Germinal center (tissue), 1 donor: ENCODE measurements at regions not wholly inside any gene's neighbourhood (a gene's known extent, or its start where the extent isn't known, plus 50 kb on each side); places are given as distances from the start of the nearest gene placed in this dataset.
"Not testable (repeated sequence)": the region's sequence is repeated elsewhere in the genome, so short reads cannot be mapped to it uniquely, and the experiment has no call there.

ENCODE experiments used
- DNase-seq: peaks from one replicate; pipeline ENCODE4 v3.0.0; 2012; ENCODE audit warnings: mixed read lengths, low spot score

DNA sequence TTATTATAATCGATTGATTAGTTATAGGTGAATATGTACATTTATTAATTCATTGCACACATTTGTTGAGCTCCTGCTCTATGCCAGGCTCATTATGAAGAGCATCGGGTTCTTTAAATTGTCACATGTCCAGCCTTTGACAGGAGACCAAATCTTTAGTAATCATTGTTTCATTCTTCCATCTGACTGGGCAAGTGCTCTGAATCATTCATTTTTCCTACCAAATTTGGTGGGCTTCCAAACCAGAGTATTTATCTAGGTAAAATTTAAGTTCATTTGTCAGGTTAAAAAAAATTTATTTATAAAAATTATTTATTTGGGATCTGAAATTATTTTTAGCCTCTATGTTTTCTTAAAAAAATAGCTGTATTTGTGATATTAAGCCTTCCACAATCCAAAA is 404.9 kb upstream of the MMS22L start:
- DNase-seq: no peak

DNA sequence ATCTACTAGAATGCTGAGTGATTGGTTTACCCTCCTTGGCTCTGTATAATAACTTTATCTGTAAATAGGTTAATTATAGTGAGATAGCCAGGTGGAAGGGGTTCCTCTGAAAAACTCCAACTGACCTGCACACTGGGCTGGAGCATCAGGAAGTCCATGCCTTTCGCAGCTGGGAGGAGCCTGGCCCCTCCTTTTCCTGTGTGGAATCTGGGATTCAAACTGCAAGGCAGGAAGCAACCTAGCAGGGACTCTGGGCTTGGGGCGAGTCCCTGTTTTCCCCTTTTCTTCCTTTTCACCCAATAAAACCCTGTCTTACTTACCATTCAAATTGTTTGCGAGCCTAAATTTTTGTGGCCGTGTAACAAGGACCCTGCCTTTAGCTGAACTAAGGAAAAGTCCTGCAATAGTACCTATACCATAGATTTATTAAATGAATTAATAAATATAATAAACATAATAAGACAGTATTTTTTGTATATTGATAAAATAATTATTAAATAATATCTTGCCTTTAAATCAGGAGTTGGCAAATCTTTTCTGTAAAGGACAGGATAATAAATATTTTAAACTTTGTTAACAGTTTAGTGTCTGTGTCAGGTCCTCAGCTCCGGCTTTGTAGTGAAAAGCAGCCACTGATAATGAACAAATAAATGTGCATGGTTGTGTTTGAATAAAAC is 406.2 kb upstream of the MMS22L start:
- no peak for DNase-seq

GRCh38 chr6:97697456-97697855 is 414.4 kb upstream of the MMS22L start:
- no peak for DNase-seq

DNA sequence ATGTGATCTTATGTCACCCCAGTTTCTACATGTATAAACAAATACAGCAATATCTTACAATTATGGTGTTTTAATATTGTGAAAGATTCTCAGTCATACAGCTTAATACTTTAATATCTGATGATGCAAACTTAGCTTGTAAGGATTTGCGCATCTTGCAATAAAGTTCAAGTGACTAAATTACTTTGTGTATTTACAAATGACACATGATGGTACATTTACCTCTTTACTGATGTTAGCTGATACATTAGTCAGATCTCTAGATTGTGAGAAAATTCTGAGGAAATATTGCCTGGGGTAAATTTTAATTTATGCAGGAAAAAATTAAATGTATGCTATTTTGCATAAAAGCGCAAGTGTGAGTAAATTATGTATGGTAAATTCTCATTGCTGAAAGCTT is 418.8 kb upstream of the MMS22L start:
- DNase-seq: no peak

DNA sequence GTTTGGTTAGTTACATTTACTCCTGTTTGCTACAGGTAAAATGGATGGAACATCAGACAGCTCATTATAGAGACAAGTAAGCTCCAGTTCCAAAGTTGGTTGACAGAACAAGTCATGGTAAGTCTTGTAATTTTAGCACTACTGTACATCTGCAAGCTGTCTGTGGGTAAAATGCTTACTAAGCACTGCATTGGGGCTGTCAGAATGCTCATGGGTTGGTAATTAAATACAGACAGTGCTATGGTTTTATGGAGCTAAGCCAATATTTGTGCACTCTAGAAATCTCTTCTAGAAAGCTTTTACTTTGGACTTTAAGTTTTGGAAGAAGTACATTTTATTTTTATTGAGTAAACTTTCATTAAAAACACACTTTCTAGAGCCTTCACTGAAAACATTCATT is 419.2 kb upstream of the MMS22L start:
- no peak for DNase-seq

DNA sequence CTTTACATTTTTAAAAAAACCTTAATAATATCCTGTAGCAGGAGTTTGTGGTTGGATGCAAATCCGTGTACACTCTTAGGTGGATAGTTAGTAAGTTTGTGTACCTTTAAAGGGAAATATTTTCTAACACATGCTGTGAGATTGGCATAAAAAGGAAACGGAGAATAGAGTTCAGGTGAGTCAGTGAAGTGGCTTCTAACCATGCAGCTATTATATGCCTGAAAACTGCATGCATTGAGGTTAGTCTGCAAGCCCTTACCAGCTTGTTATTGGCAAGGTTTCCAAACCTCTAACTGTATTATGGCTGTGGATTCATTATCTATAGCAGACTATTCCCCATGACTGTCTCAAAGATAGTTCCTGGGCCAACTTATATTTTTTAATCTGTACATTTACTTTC is 420.6 kb upstream of the MMS22L start:
- no peak for DNase-seq

DNA sequence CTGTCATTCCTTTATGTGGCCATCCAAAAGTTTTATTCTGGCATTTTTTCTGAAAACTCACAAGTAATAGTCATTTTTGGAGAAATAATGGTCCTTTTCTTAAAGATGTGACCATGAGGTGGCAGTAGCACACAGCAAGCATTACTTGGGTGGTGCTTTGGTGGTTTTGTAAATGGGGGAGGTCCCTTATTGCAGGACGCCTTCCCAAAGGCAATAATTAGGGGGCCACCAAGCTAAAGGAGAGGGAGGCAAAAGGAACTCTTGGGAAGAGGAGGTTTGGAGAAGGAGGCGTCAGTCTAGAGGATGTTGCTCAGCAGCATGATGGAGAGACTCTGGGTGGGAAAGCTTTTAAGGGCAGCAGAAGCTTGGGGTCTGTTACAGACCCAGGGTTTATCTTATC is 422.6 kb upstream of the MMS22L start:
- DNase-seq: no peak

DNA sequence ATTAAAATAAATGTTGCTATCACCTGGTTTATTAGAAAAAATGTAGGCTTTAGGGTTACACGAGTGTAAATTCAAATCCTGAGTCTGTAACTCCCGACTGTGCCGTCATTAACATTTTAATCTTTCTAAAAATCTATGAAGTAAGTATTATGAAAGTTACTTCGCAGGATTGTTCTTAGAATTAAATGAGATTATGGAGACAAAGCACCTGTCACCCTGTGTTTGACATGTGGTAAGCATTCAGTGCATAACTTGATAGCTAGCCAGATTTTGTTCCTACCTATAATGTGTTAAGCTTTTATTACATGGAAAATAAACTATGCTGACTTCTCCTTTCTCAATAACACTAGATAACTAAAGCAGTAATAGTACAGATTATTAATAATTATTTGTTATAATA is 429.7 kb upstream of the MMS22L start:
- no peak for DNase-seq

GRCh38 chr6:97714772-97715171 is 431.8 kb upstream of the MMS22L start:
- no peak for DNase-seq

DNA sequence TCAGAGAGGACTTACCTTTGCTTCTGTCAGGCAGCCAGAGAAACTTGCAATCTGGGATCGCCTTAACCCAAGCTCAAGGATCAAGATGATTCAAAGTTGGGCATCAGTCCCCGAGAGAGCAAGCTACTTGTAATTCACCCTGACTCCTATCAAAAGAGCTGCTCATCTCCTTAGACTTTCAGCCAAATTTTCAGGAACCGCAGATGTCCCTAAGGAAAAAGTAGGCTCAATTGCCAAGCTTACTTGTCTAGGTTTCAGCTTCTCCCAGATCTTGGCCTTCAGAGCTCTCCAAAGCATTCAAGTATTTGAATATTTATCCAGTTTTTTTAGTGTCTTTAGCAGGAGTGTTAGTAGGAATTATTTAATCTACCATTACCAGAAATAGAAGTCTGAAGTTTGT is 434.1 kb upstream of the MMS22L start:
- no peak for DNase-seq

DNA sequence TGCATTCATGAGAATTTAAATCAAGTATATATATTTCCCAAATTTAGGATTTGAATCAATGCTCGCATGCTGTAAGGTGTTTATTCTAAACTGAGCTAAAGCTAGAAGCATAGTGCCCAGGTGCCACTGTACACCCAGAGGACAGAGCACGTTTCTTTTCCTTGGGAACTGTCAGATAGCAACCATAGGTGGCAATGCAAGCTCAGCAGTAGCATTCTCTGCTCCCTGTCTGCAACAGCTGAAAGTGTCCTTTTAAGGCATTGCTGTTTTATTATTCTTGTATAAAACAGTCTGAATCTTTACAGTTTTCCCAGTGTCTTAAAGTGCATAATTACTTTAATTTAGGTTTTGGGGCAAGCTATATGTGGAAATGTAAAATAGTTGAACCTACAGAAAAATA is 443.4 kb upstream of the MMS22L start:
- DNase-seq: no peak

DNA sequence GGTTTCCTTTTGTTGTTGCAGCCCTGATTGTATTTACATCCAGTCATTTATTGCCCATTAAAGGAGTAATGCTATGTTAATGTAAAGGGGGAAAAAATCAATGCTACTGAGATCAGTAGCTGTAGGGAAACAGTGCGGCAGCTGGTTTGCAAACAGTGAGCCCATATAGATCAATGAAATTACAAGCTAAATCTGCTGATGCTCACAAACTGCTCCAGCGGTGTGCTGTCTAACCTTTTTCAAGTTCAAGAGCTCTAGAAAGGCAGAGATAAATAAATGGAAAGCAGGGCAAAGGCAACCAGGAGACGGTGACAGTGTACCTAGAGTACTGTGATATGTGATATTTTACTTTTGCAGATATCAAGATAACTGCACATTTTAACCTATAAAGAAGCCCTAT is 449.0 kb upstream of the MMS22L start:
- no peak for DNase-seq

- DNase-seq: no peak
Observed at GRCh38 chr6:97757575-97757974, 474.6 kb upstream of the MMS22L start.

DNA sequence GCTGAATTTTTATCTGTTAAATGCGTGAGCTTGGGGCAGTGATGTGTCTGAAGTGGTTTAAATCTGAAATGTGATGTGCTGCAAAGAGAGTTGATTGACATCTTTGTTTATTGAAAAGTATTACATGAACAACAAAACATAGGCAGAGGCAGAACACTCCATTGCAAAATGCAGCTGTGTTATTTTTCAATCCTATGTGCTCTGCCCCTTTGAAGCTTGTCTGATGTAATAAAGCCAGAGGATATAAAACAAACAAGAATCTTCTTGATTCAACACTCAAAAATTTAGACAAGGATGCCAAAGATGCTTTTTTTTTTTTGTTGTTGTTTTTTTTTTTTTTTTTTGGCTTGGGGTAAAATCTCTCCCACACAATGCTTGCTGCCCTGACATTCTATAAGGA is 482.4 kb upstream of the MMS22L start:
- DNase-seq: no peak

GRCh38 chr6:97771372-97771771 is 488.4 kb upstream of the MMS22L start:
- no peak for DNase-seq

- no peak for DNase-seq
Observed at GRCh38 chr6:97775012-97775411, 492.0 kb upstream of the MMS22L start.

- DNase-seq: no peak
Observed at GRCh38 chr6:97778290-97779038, 495.4 kb upstream of the MMS22L start.

DNA sequence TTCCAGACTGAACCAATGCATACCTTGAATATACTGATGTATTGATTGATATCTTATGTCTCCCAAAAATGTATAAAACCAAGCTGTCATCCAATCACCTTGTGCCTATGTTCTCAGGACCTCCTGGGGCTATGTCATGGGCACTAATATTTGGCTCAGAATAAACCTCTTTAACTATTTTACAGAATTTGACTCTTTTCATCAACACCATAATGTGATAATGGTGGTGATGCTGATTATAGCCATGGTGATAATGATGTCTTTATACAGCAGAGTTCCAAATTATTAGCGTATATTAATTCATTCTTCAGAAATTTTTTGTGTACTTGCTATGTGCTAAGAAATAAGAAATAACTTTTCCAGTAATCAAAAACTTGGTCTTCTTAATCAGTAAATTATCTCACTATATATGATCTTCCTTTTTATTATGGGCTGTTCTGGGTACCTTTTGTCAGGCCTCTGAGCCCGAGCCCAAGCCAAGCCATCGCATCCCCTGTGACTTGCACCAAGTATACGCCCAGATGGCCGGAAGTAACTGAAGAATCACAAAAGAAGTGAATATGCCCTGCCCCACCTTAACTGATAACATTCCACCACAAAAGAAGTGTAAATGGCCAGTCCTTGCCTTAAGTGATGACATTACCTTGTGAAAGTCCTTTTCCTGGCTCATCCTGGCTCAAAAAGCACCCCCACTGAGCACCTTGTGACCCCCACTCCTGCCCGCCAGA is 496.2 kb upstream of the MMS22L start:
- not testable (repeated sequence) for DNase-seq

GRCh38 chr6:97790926-97791590 is 508.0 kb upstream of the MMS22L start:
- DNase-seq: no peak

DNA sequence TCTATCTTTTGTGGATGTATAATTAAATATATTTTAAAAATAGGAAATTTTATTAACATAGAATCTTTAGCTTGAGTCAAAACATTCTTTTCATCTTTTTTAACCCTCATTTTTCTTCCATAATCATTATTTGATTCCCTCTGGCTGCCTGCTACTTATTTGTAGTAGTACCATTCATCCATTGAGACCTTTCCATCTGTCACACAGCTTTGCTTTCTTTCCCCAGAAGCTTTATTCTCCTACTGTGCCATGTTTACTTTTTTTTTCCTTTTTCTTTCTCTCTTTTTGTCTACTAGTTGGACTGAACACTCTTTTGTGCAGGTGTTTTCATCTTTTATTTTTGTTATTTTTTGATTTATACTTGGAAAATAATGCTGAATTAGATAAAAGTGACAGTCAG is 522.6 kb upstream of the MMS22L start:
- DNase-seq: no peak

- DNase-seq: no peak
Observed at GRCh38 chr6:97812940-97813339, 529.9 kb upstream of the MMS22L start.

- no peak for DNase-seq
Observed at GRCh38 chr6:97813889-97814567, 531.0 kb upstream of the MMS22L start.
